RWPE1 (cell line): ENCODE measurements at regions not wholly inside any gene's neighbourhood (a gene's known extent, or its start where the extent isn't known, plus 50 kb on each side); places are given as distances from the start of the nearest gene placed in this dataset.

ENCODE experiments used
- CTCF ChIA-PET: fragments of 350-600 bp; sonication (Branson Sonifier 250); formaldehyde crosslinking; extraction: SDS; loops from one replicate; lab custom pipeline; 2021; lab: Yijun Ruan, JAX
- POLR2A ChIA-PET: fragments of 400-600 bp; formaldehyde crosslinking; extraction: SDS; loops from one replicate; lab custom pipeline; 2020; ENCODE audit warnings: antibody characterized with exemption; ENCODE audit not compliant: low non-redundant PET; lab: Yijun Ruan, JAX
- DNase-seq: peaks from one replicate; pipeline ENCODE4 v3.0.0; 2012; ENCODE audit warnings: low spot score
- H3K27ac ChIP-seq: fragments of 450-650 bp; 2 replicates; pipeline ENCODE4 v1.5.1; 2017
- TF ChIP-seq, protein P1 (sequence below): fragments of 450-650 bp; conservative IDR thresholded peaks from 2 replicates; pipeline ENCODE4 v1.5.1; 2017; ENCODE audit warnings: low read depth, mild to moderate bottlenecking

GRCh38 chr3:144358191-144358590 lies 386.6 kb downstream of the DIPK2A start:
- TF ChIP-seq, protein P1, sequence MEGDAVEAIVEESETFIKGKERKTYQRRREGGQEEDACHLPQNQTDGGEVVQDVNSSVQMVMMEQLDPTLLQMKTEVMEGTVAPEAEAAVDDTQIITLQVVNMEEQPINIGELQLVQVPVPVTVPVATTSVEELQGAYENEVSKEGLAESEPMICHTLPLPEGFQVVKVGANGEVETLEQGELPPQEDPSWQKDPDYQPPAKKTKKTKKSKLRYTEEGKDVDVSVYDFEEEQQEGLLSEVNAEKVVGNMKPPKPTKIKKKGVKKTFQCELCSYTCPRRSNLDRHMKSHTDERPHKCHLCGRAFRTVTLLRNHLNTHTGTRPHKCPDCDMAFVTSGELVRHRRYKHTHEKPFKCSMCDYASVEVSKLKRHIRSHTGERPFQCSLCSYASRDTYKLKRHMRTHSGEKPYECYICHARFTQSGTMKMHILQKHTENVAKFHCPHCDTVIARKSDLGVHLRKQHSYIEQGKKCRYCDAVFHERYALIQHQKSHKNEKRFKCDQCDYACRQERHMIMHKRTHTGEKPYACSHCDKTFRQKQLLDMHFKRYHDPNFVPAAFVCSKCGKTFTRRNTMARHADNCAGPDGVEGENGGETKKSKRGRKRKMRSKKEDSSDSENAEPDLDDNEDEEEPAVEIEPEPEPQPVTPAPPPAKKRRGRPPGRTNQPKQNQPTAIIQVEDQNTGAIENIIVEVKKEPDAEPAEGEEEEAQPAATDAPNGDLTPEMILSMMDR, result no peak
- CTCF ChIA-PET, result interaction anchor here (1.1 kb wide), 1 partner anchor 24 kb away, joined by 3 read pairs; no protein-coding TSS in a partner anchor
- POLR2A ChIA-PET, result no interaction called here
- H3K27ac ChIP-seq, result no peak overlapping the region
- DNase-seq, result no peak

GRCh38 chr3:144361002-144361401 lies 389.4 kb downstream of the DIPK2A start:
- DNase-seq, result peak; percentile 8
- POLR2A ChIA-PET, result no interaction called here
- H3K27ac ChIP-seq, result no peak overlapping the region
- TF ChIP-seq, protein P1, result no peak
- CTCF ChIA-PET, result no interaction called here

DNA sequence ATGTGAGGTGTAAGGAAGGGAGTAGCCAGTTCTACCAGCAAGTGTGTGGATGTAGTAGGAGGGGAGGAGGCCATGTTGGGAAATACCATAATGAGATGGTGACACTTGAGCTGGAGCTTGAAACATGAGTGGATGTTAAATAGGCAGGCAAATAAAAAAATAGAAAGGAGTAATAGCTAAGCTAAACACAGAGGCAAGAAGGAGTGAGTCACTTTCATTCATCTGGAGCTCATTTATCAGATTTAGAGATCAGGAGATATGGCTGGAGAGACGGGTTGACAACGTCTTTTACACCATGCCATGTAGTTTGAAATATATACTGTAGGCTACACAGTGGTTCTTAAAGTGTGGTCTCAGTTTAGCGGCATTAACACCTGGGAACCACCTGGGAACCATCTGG lies 390.5 kb downstream of the DIPK2A start:
- POLR2A ChIA-PET, result no interaction called here
- no peak for DNase-seq
- CTCF ChIA-PET, result no interaction called here
- TF ChIP-seq, protein P1, result no peak
- no peak overlapping the region for H3K27ac ChIP-seq

- TF ChIP-seq, protein P1, result no peak
- POLR2A ChIA-PET, result no interaction called here
- DNase-seq, result no peak
- H3K27ac ChIP-seq, result no peak overlapping the region
- CTCF ChIA-PET, result interaction anchor here (0.5 kb wide), 1 partner anchor 13 kb away, joined by 3 read pairs; no protein-coding TSS in a partner anchor
Observed at GRCh38 chr3:144363856-144364255, 392.2 kb downstream of the DIPK2A start.

- no peak for DNase-seq
- TF ChIP-seq, protein P1, result no peak
- no peak overlapping the region for H3K27ac ChIP-seq
- ChIA-PET POLR2A (no interaction called here), CTCF (no interaction called here)
Observed at GRCh38 chr3:144364737-144365136, 393.1 kb downstream of the DIPK2A start.

DNA sequence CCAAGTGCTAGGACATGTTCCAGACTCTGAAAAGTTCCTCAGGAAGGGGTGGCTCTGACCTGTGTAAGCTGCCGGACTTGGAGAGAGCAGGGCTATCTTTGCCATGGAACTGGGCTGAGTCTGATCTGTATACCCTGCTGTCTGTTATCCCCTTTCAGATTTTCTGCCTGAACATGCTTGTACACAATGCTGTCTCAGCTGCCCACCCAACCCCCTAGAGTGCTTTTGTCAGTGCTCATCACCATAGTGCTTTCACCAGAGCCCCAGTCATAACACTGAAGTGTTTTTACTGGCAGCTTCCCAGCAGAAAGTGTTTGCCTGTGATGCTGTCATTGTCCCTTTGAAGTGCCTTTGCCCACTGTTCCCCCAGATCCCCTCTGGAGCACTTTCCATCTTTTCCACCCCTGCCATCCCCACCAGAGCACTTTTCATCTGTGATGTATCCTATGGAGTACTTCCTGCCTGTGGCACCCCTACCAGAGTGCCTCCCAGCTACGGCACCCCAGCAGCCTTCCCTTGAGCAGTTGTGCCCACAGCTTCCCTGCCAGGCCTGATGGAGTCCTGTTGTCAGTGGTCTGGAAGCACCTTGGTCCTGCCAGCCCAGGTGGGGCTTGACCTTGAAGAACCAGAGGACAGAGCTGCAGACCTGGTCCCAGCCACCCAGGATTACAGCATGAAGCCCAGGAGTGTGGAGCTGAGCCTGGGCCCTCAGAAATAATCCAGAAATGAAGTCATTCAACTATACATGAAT lies 397.7 kb downstream of the DIPK2A start:
- DNase-seq, result no peak
- TF ChIP-seq, protein P1, result no peak
- no peak overlapping the region for H3K27ac ChIP-seq
- ChIA-PET POLR2A (no interaction called here), CTCF (no interaction called here)
